Suppressor macrophage (primary cell): ENCODE measurements at regions not wholly inside any gene's neighbourhood (a gene's known extent, or its start where the extent isn't known, plus 50 kb on each side); places are given as distances from the start of the nearest gene placed in this dataset.
A peak's percentile ranks its signal among the peaks of the same experiment; 100 is the strongest.
"Not testable (repeated sequence)": the region's sequence is repeated elsewhere in the genome, so short reads cannot be mapped to it uniquely, and the experiment has no call there.

Experiments used
- DNase-seq, 4 experiments: peaks; one replicate each; pipeline ENCODE4 v3.0.0-alpha.2; 2020 to 2022

- peak; percentile 5 to 71 (median 38) for DNase-seq
Measured at GRCh38 chr21:28227881-28228635, 764.6 kb downstream of the LTN1 start.

GRCh38 chr21:28226563-28226962, 766.1 kb downstream of the LTN1 start:
- DNase-seq: no peak

GRCh38 chr21:28224191-28224726, 768.4 kb downstream of the LTN1 start:
- DNase-seq: no peak

- no peak for DNase-seq
Measured at GRCh38 chr21:28221984-28222383, 770.7 kb downstream of the LTN1 start.

GRCh38 chr21:28220680-28221079, 772.0 kb downstream of the LTN1 start:
- DNase-seq: peak in 2 of 4 experiments; percentile 19

- DNase-seq: no peak
Measured at GRCh38 chr21:28216976-28217523, 775.6 kb downstream of the LTN1 start.

GRCh38 chr21:28215214-28215954, 777.3 kb downstream of the LTN1 start:
- DNase-seq: no peak

- no peak for DNase-seq
Measured at GRCh38 chr21:28214786-28215185, 777.9 kb downstream of the LTN1 start.

- peak in 1 of 4 experiments; percentile 4 for DNase-seq
Measured at GRCh38 chr21:28213261-28213660, 779.4 kb downstream of the LTN1 start.

- no peak for DNase-seq
Measured at GRCh38 chr21:28212061-28212460, 780.6 kb downstream of the LTN1 start.

GRCh38 chr21:28207436-28208173, 785.1 kb downstream of the LTN1 start:
- DNase-seq: peak in 2 of 4 experiments; percentile 2 to 27

GRCh38 chr21:28200726-28201125, 792.0 kb downstream of the LTN1 start:
- DNase-seq: no peak

- DNase-seq: no peak
Measured at GRCh38 chr21:28196981-28197380, 795.7 kb downstream of the LTN1 start.

- peak in 2 of 4 experiments; percentile 8 to 14 for DNase-seq
Measured at GRCh38 chr21:28193189-28193588, 799.5 kb downstream of the LTN1 start.

- DNase-seq: no peak
Measured at GRCh38 chr21:28186604-28187003, 806.1 kb downstream of the LTN1 start.

- DNase-seq: no peak
Measured at GRCh38 chr21:28181730-28182129, 810.9 kb downstream of the LTN1 start.

- DNase-seq: no peak
Measured at GRCh38 chr21:28179136-28179535, 813.5 kb downstream of the LTN1 start.

- no peak for DNase-seq
Measured at GRCh38 chr21:28177124-28177523, 815.6 kb downstream of the LTN1 start.

- no peak for DNase-seq
Measured at GRCh38 chr21:28174701-28175100, 818.0 kb downstream of the LTN1 start.

- no peak for DNase-seq
Measured at GRCh38 chr21:28174006-28174405, 818.7 kb downstream of the LTN1 start.

GRCh38 chr21:28172376-28172775, 820.3 kb downstream of the LTN1 start:
- DNase-seq: no peak

- DNase-seq: no peak
Measured at GRCh38 chr21:28167366-28167765, 825.3 kb downstream of the LTN1 start.

- not testable (repeated sequence) for DNase-seq
Measured at GRCh38 chr21:28164519-28164918, 828.2 kb downstream of the LTN1 start.
